ENCODE measurements at regions not wholly inside any gene's neighbourhood (a gene's known extent, or its start where the extent isn't known, plus 50 kb on each side); places are given as distances from the start of the nearest gene placed in this dataset.
"Not testable (repeated sequence)": the region's sequence is repeated elsewhere in the genome, so short reads cannot be mapped to it uniquely, and the experiment has no call there.

DNA sequence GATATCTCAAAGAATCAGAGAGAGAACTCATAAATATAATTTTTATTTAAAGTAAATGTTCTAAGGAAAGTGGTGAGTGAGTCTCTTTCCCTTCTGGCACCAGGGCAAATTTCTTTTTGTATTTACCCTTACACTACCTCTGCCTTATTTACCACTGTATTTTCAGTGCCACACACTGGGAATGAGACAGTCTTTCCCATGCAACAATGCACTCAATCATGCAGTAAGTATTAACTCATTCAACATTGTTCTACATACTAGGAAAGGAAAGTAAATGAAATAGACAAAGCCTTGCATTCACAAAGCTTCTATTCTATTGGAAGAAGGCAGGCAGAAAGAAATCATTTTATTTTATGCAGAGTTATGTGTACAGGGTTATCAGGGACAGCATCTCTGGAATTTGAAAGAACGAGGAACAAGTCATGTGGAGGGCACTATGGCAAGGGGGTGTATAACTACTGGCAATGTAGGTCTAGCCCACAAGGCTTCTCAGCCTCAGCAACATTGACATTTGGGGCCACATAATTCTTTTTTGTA is 129.8 kb upstream of the PRDX6 start:
- DNase-seq, result no peak

DNA sequence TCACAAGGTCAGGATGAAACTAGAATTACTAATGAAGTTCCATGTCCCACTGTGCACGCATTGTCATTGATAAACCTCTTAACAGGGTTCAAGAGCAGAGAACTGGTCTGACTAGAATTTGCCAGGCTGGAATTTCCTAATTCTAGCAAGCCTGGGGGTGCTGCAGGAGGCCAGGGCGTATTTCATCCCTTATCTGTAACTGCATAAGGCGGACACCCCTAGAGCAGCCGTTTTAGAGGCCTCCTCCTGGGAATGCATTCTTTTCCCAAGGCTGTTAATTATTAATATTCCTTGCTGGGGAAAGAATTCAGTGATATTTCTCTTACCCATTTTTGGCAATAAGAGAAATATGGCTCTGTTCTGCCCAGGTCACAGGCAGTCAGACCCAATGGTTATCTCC is 124.5 kb upstream of the PRDX6 start:
- not testable (repeated sequence) for DNase-seq

DNA sequence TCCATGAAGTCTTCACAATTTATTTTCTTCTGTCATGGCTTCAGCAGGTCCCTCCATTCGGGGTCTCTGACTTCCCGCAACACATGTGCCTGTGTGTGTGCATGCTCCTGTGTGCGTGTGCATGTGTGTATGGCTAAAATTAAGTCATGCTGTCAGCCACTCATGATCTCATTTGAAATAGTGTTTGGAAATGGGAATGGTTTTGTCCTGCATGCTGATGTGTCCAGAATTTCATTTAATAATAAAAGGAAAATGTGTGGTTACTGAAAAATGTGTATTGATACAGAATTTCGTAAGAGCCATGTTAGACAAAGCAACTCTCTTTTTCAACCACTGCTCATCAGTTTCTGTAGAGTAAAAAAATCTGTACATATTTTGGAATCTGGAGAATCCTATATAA is 123.8 kb upstream of the PRDX6 start:
- no peak for DNase-seq

DNA sequence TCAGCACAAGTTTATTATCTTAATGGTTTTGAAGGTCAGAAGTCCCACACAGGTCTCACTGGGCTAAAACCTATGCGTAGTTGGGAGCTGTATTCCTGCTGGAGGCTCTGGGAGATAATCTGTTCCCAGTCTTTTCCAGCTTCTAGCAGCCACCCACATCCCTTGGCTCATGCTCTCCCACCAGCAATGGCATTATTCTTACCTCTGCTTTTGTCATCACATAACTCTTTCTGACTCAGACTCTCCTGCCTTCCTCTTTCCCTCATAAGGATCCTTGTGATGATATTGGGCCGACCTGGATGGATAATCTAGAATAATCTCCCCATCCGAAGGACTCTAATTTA is 122.2 kb upstream of the PRDX6 start:
- DNase-seq, result no peak

DNA sequence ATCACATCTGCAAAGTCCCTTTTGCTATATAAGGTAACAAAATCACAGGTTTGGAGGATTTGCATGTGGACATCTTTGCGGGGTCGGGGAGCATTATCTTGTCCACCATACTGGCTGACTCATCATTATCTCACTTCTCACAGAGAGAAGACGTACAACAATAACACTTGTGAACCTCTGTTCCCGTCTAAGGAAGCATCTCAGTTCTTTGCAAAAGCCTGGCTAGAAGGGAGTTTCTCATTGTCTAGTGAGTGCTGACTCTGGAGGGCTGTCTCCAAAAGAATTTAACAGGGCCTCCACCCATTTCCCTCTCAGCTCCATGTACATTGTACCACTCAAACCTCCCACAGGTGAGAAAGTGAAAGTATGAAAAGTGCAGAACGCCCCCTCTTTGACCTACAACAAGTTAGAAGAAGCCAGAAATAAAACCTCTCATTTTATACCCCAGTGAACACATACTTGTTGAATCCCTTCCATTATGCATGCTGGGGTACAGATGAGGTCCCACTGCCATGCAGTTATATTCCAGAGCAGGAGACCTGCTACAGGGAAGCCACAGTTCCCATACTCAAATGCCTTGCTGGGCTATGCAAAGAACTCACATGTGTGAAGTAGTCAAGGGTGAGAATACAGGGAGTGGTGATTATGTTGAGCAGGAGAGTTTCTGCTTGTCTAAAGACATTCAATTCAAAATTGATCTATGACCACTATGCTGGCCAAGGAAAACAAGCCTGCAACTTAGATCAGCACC is 121.7 kb upstream of the PRDX6 start:
- DNase-seq, result no peak

DNA sequence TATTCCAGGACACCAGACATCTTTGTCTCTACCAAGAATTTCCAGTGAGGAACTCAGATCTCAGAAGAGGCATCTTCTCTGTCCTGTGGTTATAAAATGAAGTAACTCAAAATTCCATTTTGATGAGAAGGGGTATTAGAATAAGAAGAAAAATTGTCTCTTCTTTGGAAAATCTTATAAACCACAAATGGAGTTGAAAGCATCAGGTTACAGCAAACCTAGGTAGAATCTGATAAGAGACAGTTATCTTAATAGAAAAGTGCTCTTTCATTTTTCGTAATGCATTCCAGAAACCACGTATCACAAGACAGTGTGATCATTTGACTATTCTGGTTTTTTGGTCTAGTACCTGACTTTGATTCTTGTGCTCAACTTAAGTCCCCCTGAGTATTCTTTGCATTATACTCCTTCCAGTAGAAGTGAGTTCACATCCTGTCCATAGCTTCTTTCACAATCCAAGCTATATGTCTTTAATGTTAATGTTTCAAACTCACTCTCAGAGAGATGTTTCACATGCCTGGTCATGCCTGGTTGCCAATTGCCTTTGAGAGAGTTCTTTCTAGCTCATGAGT is 120.9 kb upstream of the PRDX6 start:
- no peak for DNase-seq

DNA sequence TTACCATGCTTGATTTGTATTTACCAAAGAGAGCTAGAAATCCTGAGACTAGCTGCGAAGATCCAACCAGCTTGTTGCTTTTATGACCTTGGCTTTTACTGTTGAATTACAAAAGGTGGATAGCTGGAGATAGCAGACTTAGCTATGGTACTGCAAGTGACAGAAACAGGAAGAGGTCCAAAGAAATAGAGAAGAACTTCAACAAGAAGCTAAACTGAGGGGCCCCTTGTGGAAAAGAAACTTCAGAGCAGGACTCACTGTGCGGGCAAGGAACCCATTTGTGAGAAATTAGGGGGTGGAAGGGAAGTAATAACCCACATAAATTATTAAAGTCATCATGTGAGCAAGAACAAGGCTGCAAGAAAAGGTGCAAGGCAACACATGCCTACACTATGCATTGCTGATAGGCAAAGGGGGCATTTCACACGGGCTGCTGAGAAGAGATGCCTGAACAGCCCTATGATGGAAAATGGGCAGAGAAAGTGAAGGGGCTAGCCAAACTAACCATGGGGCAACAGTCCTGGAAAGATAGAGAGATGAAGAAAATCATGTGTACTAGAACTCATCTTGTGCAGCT is 116.6 kb upstream of the PRDX6 start:
- DNase-seq, result no peak

DNA sequence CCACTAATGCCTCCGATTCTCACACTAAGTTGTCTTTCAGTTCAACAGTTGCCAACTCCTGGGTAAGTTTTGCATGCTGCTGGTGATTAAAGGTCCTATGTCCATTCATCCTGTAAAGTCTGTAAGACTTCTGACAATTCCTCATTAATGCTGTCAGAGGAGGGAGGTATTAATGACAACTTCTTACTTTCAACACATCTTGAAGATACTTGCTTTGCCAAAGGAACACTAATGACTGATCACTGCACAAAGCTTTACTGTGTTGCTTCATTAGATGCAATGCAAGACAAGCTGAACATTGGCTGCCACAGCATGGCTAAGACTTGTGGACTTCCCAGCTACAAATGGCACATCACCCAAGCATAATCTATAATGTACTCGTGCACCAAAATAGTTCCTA is 114.6 kb upstream of the PRDX6 start:
- DNase-seq, result no peak

DNA sequence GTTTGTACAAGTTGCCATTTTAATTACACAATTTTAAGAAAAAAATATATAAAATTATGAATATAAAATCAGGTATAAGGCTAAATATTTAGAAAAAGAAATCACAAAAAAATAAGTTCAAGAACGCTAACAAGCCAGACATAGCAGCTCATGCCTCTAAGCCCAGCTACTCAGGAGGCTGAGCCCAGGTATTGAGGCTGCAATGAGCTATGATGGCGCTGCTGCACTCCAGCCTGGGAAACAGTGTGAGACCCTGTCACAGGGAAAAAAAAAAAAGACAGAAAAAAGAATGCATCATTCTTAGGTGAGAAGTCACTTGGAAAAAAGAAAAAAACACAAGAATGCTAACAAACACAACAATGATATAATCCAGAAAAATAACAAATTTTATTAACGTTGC is 112.3 kb upstream of the PRDX6 start:
- DNase-seq, result no peak

DNA sequence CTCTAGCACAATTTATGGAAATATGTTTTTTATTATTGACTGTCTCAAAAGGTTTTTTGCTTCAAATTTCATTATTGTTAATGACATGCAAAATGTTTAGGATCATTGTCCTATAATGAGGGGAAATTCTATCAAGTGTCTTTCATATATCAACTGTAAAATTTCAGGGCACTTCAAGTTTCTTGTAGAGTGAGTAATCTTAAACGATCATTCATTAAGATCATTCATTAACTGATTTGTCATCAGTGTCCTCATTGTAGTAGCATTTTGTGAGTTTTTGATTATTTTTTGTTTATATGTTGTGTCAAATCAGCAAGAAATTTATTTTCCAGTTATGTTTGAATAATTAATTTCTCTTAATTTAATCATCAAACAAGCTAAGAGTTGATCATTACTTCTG is 111.8 kb upstream of the PRDX6 start:
- DNase-seq, result no peak

DNA sequence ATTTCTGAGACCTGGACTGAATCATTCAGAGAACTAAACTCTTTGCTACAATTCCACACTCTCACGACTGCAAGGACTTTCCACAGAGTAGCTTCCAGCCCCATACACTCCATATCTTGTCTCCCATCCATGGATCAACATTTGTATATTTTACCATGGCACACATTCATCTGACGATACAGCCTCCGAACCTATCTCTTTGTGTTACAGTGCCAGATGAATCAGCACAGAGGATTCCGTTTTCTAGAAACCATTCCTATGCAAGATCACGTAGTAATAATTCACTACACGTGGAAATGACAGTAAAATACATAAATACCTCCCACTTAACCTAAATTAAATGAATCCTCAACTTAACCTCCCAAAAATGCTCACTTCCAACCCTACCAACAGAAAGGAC is 110.0 kb upstream of the PRDX6 start:
- DNase-seq, result no peak

DNA sequence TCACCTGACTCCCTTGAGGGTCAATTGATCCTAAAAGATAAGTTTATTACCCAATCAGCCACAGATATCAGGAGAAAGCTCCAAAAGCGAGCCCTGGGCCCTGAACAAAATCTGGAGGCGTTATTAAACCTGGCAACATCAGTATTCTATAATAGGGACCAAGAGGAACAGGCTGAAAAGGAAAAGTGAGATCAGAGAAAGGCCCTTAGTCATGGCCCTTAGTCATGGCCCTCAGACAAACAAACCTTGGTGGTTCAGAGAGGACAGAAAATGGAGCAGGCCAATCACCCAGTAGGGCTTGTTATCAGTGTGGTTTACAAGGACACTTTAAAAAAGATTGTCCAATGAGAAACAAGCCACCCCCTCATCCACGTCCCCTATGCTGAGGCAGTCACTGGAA is 106.5 kb upstream of the PRDX6 start:
- not testable (repeated sequence) for DNase-seq

DNA sequence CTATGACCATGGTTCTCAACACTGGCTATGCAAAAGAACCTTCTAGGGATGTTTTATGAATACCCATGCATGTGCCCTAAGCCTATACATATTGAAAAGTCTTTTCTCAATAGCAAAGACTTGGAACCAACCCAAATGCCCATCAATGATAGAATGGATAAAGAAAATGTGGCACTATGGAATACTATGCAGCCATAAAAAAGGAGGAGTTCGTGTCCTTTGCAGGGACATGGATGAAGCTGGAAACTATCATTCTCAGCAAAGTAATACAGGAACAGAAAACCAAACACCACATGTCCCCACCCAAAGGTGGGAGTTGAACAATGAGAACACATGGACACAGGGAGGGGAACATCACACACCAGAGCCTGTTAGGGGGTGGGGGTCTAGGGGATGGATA is 101.1 kb upstream of the PRDX6 start:
- not testable (repeated sequence) for DNase-seq

DNA sequence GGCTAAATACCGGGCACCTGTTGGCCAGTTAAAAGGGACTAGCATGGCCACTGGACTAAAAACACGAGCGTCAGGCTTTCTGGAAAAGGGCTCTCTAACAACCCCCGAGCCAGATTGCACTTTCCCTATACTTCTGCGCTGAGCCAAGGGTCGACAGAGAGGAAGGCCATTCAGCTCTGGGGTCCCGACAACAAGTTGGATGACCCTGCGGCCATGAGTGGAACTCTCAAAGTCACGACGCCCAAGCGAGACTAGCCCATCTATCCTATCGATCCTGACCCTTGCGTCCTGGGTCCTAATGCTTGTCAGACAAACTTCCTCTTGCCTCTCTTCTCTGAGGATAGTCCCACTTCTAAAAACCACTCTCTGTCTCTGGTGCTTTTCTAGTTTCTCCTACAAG is 99.9 kb upstream of the PRDX6 start:
- DNase-seq, result no peak

DNA sequence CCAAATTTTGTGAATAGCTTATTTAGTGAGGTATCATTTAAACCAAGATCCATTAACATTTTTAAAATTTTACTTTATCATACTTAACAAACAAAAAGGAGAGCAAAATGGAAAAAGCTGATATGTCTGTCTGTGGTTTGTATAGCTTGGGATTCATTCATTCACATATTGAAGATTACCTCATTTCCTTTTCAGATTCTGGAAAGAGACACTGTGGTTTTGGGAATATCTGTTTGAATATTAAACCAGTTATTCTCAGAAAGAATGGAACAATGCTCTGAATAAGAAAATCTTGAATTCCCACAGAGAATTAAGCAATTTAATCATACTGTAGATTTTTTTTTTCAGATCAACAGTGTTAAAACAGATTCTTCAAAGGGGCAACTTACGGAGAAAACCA is 93.8 kb upstream of the PRDX6 start:
- no peak for DNase-seq

DNA sequence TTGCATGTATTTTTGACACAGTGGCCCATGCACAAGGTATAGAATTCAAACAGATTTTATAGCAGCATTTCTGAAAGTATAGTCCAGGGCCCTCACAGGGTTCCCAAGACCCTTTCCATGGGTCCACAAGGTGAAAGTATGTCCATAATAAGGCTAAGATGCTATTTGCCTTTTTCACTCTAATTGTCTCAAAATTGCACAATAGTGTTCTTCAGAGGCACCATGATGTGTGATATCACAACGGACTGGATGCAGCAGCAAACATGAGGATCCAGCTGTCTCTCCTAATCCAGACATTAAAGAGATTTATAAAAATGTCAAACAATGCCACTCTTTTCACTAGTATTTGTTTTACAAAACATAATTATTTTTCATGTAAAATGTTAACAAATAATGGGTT is 88.8 kb upstream of the PRDX6 start:
- DNase-seq, result no peak

DNA sequence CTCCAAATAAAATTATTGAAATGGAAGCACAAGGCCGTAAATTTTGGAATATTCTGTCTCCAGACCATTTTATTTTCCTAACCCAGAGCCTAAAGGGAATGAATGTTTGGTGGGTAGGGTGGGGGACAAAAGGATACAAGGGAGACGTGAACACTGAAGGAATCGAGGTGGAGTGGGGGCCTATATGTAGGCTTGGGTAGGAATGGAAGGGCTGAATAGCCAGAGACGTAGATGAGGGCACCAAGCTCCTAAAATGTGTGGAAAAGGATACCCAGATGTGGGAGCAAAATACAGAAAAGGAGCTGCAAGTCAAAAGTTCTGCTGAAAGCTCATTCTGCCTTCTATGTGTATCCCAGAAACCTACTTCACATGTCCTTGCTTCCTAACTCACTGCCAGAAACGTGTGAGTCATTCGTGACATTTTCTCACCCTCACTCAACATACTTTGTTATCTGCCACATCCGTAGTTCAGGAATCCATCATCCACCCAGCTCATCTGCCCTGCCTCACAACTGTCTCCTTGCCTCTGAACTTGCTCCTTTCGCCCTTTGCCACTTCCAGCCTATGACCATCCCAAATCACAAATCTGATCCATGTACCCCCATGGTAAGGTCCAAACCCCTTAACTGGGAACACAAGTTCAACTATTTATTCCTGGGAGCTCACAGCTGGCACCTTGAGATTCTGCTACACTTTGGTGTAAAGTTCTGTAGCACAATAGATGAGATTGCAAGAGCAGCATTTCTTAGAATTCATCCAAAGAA is 84.1 kb upstream of the PRDX6 start:
- DNase-seq, result no peak

DNA sequence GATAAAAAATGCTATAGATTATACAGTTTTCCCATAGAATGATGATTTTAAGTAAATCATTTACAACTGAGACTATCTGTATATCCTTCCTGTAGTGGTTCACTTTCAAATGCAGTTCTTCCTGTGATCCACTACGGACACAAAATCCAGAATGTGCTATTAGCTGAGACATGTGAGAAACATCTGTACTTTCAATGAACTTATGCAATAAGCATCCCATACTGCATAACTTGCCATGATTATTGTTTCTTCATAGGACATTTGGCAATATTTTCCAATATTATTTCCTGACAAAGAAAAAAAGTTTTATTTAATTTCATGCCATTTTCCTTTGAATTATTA is 83.5 kb upstream of the PRDX6 start:
- DNase-seq, result no peak

DNA sequence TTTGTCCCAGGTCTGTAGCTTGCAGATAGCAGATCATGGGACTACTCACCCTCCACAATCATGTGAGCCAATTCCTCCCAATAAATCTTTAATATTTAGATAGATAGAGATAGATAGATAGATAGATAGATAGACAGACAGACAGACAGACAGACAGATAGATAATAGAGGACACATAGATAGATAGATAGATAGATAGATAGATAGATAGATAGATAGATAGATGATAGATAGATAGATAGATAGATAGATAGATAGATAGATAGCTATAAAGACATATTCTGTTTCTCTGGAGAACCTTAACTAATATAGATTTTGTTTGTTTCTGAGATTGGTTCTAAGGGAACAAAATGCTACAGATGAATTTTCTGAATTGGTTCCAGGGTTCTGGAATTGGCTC is 82.3 kb upstream of the PRDX6 start:
- not testable (repeated sequence) for DNase-seq

DNA sequence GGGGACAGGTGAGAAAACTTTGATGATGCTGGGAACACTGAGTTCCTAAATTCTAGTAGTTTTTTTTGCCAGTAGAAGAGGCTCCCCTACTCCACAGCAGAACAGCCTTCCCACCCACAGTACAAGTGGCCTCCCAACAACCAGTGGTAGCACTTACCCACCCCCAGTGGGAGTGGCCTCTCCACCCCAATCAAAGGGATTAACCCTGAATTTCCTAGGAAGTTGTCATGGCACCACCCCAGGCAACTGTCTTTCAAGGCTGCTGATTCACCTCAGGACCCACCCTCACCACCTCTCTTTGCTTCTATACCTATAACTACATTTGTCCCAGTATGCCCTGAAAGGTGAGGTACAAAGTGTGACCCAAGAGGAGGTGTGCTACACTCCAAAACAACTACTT is 81.4 kb upstream of the PRDX6 start:
- no peak for DNase-seq

DNA sequence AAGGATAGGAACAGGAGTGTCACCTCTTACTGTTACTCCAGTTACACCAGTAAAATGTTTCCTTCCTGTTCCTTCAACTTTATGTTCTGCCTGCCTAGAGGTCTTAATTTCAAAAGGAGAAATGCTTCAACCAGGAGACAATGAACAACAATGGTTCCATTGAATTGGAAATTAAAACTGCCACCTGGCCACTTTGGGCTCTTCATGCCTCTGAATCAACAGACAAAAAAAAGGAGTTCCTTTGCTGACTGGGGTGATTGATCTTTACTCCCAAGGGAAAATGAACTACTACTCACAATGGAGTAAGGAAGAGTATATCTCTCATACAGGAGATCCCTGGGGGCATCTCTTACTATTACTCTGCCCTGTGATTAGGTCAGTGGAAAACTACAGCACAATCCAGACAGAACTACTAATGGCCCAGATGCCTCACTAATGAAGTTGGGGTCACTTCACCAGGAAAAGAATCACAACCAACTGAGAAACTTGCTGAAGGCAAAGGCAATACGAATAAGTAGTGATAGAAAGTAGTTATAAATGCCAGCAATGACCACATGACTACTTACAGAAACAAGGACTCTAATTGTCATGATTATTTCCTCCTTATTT is 76.6 kb upstream of the PRDX6 start:
- no peak for DNase-seq

DNA sequence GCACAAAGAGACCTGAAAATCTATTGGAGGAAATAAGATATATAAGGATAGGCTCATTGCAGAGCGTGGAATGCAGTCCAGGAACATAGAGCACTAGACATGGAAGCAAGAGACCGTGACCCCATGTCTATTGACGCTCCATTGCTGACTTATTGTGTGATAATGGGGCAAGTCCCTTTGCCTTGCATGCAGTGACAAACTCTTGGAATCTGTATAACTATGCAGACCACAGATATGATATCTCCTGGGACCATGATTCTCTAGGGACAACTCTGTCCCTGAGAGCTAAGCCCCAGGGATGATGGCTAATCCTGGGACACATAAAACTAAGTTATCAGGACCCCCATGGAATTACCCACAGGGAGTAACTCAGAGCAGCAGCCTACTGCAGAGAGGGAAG is 73.1 kb upstream of the PRDX6 start:
- no peak for DNase-seq

DNA sequence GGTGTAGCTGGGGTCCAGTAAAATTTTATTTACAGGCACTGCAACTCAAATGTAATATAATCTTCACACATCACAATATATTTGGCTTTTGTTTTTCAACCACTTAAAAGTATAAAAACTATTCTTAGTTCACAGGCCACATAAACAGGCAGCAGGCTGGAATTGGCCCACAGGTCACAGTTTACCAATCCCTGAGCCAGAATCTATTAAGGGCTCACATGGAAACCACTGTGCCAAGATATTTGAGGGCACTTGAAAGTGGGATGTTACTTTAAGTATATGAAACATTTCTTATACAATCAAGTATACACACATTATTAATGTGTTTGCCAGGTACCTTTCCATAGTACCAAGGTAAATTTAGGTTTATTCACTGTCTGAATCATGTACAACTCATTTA is 71.9 kb upstream of the PRDX6 start:
- no peak for DNase-seq

DNA sequence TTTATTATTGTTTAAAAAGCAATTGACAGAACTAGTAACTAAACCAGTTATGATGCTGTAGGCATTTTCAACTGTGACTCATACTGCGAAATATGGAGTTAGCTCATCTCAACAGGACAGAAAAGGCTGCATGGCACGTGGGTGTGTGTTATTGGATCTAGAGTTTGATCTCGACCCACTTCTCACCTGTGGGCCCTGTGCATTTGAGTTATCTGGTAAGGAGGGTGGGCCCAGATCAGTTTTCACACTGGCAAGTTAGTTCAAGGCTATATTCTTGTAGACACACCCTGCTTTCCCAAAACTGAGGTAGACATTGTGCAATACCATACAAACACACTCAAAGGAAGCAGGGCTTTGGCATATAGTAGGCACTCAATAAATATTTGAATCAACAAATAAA is 71.3 kb upstream of the PRDX6 start:
- no peak for DNase-seq

All from NCI-H2171 (cell line).